Lung (tissue), 11 donors: ENCODE measurements at regions not wholly inside any gene's neighbourhood (a gene's known extent, or its start where the extent isn't known, plus 50 kb on each side); places are given as distances from the start of the nearest gene placed in this dataset.
A peak's percentile ranks its signal among the peaks of the same experiment; 100 is the strongest.

Experiments
- ATAC-seq: fragments of 200-7000 bp; cut with Tn5 transposase; one replicate; pipeline ENCODE4 v1.9.1; 2020; ENCODE audit warnings: moderate number of reproducible peaks; ENCODE audit not compliant: insufficient read depth, low FRiP score
- DNase-seq, 3 donors: peaks; one replicate each; pipeline ENCODE4 v3.0.0-alpha.2; 2013 to 2017
- H3K27ac ChIP-seq, 2 donors: one replicate each; pipeline ENCODE4 v1.5.1; 2013; ENCODE audit warnings: mild to moderate bottlenecking in 2 of 2, moderate library complexity in 2 of 2, control low read depth in 1 of 2, inconsistent platforms in 1 of 2, low read depth in 1 of 2, low read length in 1 of 2
- H3K27me3 ChIP-seq, 3 donors: one replicate each; pipeline ENCODE4 v1.5.1; 2013; ENCODE audit warnings: low read length in 2 of 3; ENCODE audit not compliant: control insufficient read depth in 3 of 3, insufficient read depth in 3 of 3
- H3K36me3 ChIP-seq, 4 donors: one replicate each; pipeline ENCODE4 v1.5.1; 2013; ENCODE audit warnings: low read length in 4 of 4, mild to moderate bottlenecking in 1 of 4, moderate library complexity in 1 of 4; ENCODE audit not compliant: control insufficient read depth in 4 of 4, insufficient read depth in 4 of 4
- H3K4me1 ChIP-seq, 5 donors: one replicate each; pipeline ENCODE4 v1.5.1; 2013; ENCODE audit warnings: low read length in 5 of 5, mild to moderate bottlenecking in 2 of 5, moderate library complexity in 1 of 5; ENCODE audit not compliant: control insufficient read depth in 5 of 5, insufficient read depth in 5 of 5
- H3K4me3 ChIP-seq: one replicate; pipeline ENCODE4 v1.5.1; 2013; ENCODE audit warnings: mild to moderate bottlenecking, control low read depth, moderate library complexity
- H3K9ac ChIP-seq, 2 donors: one replicate each; pipeline ENCODE4 v1.5.1; 2013; ENCODE audit warnings: low read length in 2 of 2, control low read depth in 1 of 2; ENCODE audit not compliant: insufficient read depth in 1 of 2
- H3K9me3 ChIP-seq, 4 donors: one replicate each; pipeline ENCODE4 v1.5.1; 2013; ENCODE audit warnings: low read length in 3 of 4, mild to moderate bottlenecking in 1 of 4, moderate library complexity in 1 of 4; ENCODE audit not compliant: control insufficient read depth in 4 of 4, insufficient read depth in 3 of 4
- WGBS, 2 donors: extraction: QIAGEN DNeasy Blood & Tissue Kit; methylation state at CpG; one replicate each; pipeline ENCODE4 v1.1.7; 2013; 5-methylcytosine and 5-hydroxymethylcytosine counted together
- TF ChIP-seq, protein P1 (sequence below): IDR thresholded peaks from 2 replicates; pipeline ENCODE4 v1.5.1; 2012; ENCODE audit warnings: mild to moderate bottlenecking; ENCODE audit errors: control extremely low read depth, extremely low read depth
- donor health status: control.
- donor health status: control.
- donor health status: Bipolar disorder and iron deficiency.
- donor health status: healthy.
- donor health status: DM: yes; HTN: yes; CAD: no.

GRCh38 chr4:56186808-56187523, 200.3 kb downstream of the AASDH start:
- 62 to 81% methylated on average over 9 of the region's 9 CpGs for WGBS, 2 donors
- Histone ChIP-seq H3K9ac (no peak overlapping the region), H3K27ac (no peak overlapping the region), H3K27me3 (no peaks in the 10 kb centered on the region), H3K36me3 (no peaks in the 10 kb centered on the region), H3K4me1 (peaks cover 0 to 11% (median 0%) of the 10 kb centered on the region in 5 donors), H3K4me3 (no peak overlapping the region), H3K9me3 (peaks cover 0 to 6% (median 1%) of the 10 kb centered on the region in 4 donors)
- TF ChIP-seq, protein P1, sequence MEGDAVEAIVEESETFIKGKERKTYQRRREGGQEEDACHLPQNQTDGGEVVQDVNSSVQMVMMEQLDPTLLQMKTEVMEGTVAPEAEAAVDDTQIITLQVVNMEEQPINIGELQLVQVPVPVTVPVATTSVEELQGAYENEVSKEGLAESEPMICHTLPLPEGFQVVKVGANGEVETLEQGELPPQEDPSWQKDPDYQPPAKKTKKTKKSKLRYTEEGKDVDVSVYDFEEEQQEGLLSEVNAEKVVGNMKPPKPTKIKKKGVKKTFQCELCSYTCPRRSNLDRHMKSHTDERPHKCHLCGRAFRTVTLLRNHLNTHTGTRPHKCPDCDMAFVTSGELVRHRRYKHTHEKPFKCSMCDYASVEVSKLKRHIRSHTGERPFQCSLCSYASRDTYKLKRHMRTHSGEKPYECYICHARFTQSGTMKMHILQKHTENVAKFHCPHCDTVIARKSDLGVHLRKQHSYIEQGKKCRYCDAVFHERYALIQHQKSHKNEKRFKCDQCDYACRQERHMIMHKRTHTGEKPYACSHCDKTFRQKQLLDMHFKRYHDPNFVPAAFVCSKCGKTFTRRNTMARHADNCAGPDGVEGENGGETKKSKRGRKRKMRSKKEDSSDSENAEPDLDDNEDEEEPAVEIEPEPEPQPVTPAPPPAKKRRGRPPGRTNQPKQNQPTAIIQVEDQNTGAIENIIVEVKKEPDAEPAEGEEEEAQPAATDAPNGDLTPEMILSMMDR = no peak
- ATAC-seq = no peak
- DNase-seq = peak in 1 of 3 donors; percentile 21

- TF ChIP-seq, protein P1 = no peak
- Histone ChIP-seq H3K27me3 (no peaks in the 10 kb centered on the region), H3K9ac (no peak overlapping the region), H3K4me3 (no peak overlapping the region), H3K4me1 (peaks cover 0 to 11% (median 0%) of the 10 kb centered on the region in 5 donors), H3K9me3 (peaks cover 0 to 3% (median 1%) of the 10 kb centered on the region in 4 donors), H3K36me3 (no peaks in the 10 kb centered on the region), H3K27ac (no peak overlapping the region)
- DNase-seq = no peak
- no peak for ATAC-seq
- 95 to 97% methylated on average over 4 of the region's 4 CpGs for WGBS, 2 donors
These were observed 201.4 kb downstream of the AASDH start for GRCh38 chr4:56185901-56186300.

- no peak overlapping the region for H3K27ac ChIP-seq
- no peaks in the 10 kb centered on the region for H3K27me3 ChIP-seq
- WGBS, 2 donors = 88 to 96% methylated on average over 6 of the region's 6 CpGs
- ATAC-seq = no peak
- H3K36me3 ChIP-seq = no peaks in the 10 kb centered on the region
- H3K4me1 ChIP-seq = peaks cover 0 to 11% (median 0%) of the 10 kb centered on the region in 5 donors
- H3K9ac ChIP-seq = no peak overlapping the region
- no peak for DNase-seq
- no peaks in the 10 kb centered on the region for H3K9me3 ChIP-seq
- no peak overlapping the region for H3K4me3 ChIP-seq
- TF ChIP-seq, protein P1 = no peak
These were observed 203.1 kb downstream of the AASDH start for GRCh38 chr4:56184214-56184613.
